Upper lobe of left lung (tissue), 4 donors: ENCODE measurements at regions not wholly inside any gene's neighbourhood (a gene's known extent, or its start where the extent isn't known, plus 50 kb on each side); places are given as distances from the start of the nearest gene placed in this dataset.

ENCODE experiments used
- EP300 ChIP-seq, 4 donors: sonication (generic); formaldehyde crosslinking; IDR thresholded peaks; one replicate each; pipeline ENCODE4 v1.5.1; 2017; ENCODE audit warnings: antibody characterized with exemption in 4 of 4, control low read depth in 2 of 4
- POLR2A ChIP-seq, 4 donors: fragments of 450-650 bp; IDR thresholded peaks; one replicate each; pipeline ENCODE4 v1.5.1; 2016 to 2017; ENCODE audit warnings: antibody characterized with exemption in 4 of 4, mild to moderate bottlenecking in 2 of 4
- POLR2AphosphoS5 ChIP-seq, 2 donors: sonication (generic); formaldehyde crosslinking; IDR thresholded peaks; one replicate each; pipeline ENCODE4 v1.5.1; 2017; ENCODE audit warnings: antibody characterized with exemption in 2 of 2
- TF ChIP-seq, protein P1 (sequence below), 6 experiments: fragments of 450-650 bp in 4 of 6; fragments of 200-600 bp in 2 of 6; sonication (generic) in 2 of 6; IDR thresholded peaks; one replicate each; pipeline ENCODE4 v1.5.1; 2016 to 2019; ENCODE audit warnings: antibody characterized with exemption in 6 of 6

DNA sequence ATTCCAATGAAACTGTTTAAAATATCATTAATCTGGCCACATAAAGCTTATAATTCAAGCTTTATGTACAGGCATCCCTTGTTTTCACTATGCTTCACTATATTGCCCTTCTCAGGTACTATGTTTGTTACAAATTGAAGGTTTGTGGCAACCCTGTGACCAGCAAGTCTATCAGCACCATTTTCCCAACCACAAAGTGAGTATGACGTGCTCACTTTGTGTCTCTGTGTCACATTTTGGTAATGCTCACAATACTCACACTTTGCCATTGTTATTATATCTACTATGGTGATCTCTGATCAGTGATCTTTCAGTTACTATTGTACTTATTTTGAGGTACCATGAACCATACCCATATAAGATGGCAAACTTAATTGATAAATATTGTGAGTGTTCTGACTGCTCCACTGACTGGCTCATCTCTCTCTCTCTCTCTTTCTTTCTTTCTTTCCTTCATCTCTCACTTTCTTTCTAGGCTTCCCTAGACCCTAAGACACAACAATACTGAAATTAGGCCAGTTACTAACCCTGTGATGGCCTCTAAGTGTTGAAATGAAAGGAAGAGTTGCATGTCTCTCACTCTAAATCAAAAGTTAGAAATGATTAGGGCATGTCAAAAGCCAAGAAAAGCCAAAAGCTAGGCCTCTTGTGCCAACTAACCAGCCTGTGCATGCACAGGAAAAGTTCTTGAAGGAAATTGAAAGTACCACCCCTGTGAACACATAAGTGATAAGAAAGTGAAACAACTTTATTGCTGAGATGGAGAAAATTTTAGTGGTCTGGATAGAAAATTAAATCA is 227.9 kb downstream of the BCAS1 start:
- TF ChIP-seq POLR2A (IDR thresholded peaks at IDR 0.05) (no peak), POLR2AphosphoS5 (IDR thresholded peaks at IDR 0.05) (no peak), EP300 (IDR thresholded peaks at IDR 0.05) (no peak)
- TF ChIP-seq, protein P1, sequence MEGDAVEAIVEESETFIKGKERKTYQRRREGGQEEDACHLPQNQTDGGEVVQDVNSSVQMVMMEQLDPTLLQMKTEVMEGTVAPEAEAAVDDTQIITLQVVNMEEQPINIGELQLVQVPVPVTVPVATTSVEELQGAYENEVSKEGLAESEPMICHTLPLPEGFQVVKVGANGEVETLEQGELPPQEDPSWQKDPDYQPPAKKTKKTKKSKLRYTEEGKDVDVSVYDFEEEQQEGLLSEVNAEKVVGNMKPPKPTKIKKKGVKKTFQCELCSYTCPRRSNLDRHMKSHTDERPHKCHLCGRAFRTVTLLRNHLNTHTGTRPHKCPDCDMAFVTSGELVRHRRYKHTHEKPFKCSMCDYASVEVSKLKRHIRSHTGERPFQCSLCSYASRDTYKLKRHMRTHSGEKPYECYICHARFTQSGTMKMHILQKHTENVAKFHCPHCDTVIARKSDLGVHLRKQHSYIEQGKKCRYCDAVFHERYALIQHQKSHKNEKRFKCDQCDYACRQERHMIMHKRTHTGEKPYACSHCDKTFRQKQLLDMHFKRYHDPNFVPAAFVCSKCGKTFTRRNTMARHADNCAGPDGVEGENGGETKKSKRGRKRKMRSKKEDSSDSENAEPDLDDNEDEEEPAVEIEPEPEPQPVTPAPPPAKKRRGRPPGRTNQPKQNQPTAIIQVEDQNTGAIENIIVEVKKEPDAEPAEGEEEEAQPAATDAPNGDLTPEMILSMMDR (IDR thresholded peaks at IDR 0.05) = no peak
